Cardiac muscle cell (in vitro differentiated cells and primary cell): ENCODE measurements at regions not wholly inside any gene's neighbourhood (a gene's known extent, or its start where the extent isn't known, plus 50 kb on each side); places are given as distances from the start of the nearest gene placed in this dataset.

Experiments used
- DNase-seq, 2 donors: peaks; one replicate each; pipeline versions ENCODE4 v3.0.0 to v3.0.0-alpha.2; 2010 to 2017; ENCODE audit warnings: low read depth in 1 of 2, low spot score in 1 of 2
- H3K27ac ChIP-seq: fragments of 200-600 bp; sonication (generic); 2 replicates; pipeline ENCODE4 v1.5.1; 2016
- H3K27me3 ChIP-seq: fragments of 200-600 bp; sonication (generic); 2 replicates; pipeline ENCODE4 v1.6.0; 2016; ENCODE audit warnings: control low read depth
- H3K36me3 ChIP-seq: fragments of 200-600 bp; sonication (generic); 2 replicates; pipeline ENCODE4 v1.5.1; 2016; ENCODE audit warnings: control low read depth
- H3K4me1 ChIP-seq: fragments of 200-600 bp; sonication (generic); 2 replicates; pipeline ENCODE4 v1.8.1; 2017; ENCODE audit warnings: low read depth, mild to moderate bottlenecking, mixed run types
- H3K4me3 ChIP-seq: fragments of 200-600 bp; sonication (generic); 2 replicates; pipeline ENCODE4 v1.5.1; 2016; ENCODE audit warnings: mild to moderate bottlenecking
- H3K9me3 ChIP-seq: fragments of 200-600 bp; sonication (generic); 2 replicates; pipeline ENCODE4 v1.5.1; 2017; ENCODE audit warnings: low read depth, mild to moderate bottlenecking, control low read depth
- TF ChIP-seq, protein P1 (sequence below): IDR thresholded peaks from 2 replicates; pipeline ENCODE4 v1.5.1; 2012; ENCODE audit warnings: low read depth, mild to moderate bottlenecking, low read length

DNA sequence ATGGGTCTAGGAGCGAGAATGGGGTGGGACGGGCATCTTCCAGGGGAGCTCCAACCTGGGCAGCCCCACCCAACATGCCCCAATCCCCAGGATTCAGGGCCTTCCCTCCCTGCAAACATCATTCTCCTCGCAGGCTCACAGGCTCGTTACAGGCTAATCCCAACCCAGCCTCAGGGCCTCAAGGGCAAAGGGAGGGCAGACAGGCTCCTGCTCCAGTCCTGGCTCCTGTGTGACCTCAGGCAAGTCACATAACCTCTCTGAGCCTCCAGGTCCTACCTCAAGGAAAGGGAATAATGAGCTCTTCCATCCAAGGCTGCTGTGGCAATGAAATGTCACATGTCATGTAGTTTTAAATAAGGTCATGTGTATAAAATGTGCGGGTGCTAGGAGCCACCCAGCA is 186.5 kb upstream of the TNRC6C start:
- TF ChIP-seq, protein P1, sequence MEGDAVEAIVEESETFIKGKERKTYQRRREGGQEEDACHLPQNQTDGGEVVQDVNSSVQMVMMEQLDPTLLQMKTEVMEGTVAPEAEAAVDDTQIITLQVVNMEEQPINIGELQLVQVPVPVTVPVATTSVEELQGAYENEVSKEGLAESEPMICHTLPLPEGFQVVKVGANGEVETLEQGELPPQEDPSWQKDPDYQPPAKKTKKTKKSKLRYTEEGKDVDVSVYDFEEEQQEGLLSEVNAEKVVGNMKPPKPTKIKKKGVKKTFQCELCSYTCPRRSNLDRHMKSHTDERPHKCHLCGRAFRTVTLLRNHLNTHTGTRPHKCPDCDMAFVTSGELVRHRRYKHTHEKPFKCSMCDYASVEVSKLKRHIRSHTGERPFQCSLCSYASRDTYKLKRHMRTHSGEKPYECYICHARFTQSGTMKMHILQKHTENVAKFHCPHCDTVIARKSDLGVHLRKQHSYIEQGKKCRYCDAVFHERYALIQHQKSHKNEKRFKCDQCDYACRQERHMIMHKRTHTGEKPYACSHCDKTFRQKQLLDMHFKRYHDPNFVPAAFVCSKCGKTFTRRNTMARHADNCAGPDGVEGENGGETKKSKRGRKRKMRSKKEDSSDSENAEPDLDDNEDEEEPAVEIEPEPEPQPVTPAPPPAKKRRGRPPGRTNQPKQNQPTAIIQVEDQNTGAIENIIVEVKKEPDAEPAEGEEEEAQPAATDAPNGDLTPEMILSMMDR: no peak
- Histone ChIP-seq H3K27me3 (no peaks in the 10 kb centered on the region), H3K36me3 (no peaks in the 10 kb centered on the region), H3K4me1 (no peaks in the 10 kb centered on the region), H3K4me3 (no peak overlapping the region), H3K27ac (no peak overlapping the region), H3K9me3 (no peaks in the 10 kb centered on the region)
- no peak for DNase-seq

DNA sequence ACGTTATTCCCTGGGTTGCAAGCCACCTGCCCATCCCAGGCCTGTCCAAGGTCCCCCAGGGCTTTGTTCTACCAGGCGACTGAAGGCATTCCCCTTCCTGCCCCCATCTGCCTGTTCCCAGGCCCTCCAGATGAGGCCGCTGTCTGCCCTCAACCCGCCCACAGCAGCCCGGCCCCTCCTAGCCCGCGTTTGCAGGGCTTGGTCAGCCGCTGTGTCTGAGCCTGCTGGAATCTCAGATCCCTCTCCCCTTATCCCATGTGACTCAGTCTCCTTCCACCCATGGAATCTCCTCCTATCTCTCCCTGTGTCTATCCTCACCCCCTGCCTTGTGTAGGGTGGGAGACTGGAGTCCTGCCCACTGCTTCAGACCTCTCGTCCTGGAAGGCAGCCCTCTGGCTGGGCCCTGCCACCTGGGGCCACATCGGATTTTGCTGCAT is 186.0 kb upstream of the TNRC6C start:
- H3K27ac ChIP-seq: no peak overlapping the region
- no peaks in the 10 kb centered on the region for H3K4me1 ChIP-seq
- peak; percentile 76 to 82 for DNase-seq
- no peaks in the 10 kb centered on the region for H3K9me3 ChIP-seq
- no peaks in the 10 kb centered on the region for H3K27me3 ChIP-seq
- no peak overlapping the region for H3K4me3 ChIP-seq
- TF ChIP-seq, protein P1: peak; percentile 92
- no peaks in the 10 kb centered on the region for H3K36me3 ChIP-seq

DNA sequence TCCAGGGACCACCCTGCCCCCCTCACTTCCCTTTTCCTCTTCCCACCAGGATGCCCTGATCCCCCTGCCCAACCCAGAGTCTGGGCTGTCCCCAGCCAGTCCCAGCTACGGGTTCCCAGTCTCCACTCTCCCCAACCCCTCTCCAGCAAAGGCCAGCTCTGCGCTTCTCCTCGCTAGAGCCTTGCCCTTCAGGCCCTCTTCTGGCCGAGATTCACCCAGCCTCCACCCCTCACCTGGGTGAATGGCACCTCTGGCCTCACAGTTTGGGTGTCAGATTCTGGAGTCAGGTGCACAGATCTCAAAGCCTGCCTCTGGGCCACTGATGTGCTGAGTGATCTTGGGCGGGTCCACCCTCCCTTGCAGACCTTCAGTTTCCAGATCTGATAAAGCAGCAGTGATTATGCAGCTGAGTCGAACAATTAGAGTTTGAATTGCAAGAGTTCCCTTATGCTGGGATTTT is 185.6 kb upstream of the TNRC6C start:
- no peak overlapping the region for H3K27ac ChIP-seq
- no peaks in the 10 kb centered on the region for H3K9me3 ChIP-seq
- TF ChIP-seq, protein P1: no peak
- H3K27me3 ChIP-seq: no peaks in the 10 kb centered on the region
- DNase-seq: no peak
- H3K4me1 ChIP-seq: no peaks in the 10 kb centered on the region
- no peak overlapping the region for H3K4me3 ChIP-seq
- H3K36me3 ChIP-seq: no peaks in the 10 kb centered on the region

DNA sequence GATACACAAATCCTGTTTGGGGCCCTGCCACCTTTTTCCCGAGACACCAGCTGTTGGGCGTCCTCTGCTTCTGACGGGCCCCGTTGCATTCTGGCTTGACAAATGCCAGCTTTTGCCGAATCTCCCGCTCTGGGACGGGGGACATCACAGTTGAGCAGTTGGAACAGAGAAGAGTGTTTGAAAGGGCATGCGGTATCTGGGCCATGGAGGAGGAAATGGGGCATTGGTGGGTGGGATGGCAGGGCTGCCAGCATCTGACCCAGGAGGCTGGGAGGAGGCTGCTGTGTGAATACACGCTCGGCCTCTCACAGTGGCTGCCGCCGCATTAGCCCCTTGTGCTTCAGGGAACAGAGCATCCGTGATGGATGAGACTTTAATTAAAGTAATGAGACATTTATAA is 184.3 kb upstream of the TNRC6C start:
- no peak for DNase-seq
- no peaks in the 10 kb centered on the region for H3K36me3 ChIP-seq
- TF ChIP-seq, protein P1: no peak
- H3K27me3 ChIP-seq: no peaks in the 10 kb centered on the region
- H3K27ac ChIP-seq: no peak overlapping the region
- H3K4me3 ChIP-seq: no peak overlapping the region
- no peaks in the 10 kb centered on the region for H3K9me3 ChIP-seq
- no peaks in the 10 kb centered on the region for H3K4me1 ChIP-seq

DNA sequence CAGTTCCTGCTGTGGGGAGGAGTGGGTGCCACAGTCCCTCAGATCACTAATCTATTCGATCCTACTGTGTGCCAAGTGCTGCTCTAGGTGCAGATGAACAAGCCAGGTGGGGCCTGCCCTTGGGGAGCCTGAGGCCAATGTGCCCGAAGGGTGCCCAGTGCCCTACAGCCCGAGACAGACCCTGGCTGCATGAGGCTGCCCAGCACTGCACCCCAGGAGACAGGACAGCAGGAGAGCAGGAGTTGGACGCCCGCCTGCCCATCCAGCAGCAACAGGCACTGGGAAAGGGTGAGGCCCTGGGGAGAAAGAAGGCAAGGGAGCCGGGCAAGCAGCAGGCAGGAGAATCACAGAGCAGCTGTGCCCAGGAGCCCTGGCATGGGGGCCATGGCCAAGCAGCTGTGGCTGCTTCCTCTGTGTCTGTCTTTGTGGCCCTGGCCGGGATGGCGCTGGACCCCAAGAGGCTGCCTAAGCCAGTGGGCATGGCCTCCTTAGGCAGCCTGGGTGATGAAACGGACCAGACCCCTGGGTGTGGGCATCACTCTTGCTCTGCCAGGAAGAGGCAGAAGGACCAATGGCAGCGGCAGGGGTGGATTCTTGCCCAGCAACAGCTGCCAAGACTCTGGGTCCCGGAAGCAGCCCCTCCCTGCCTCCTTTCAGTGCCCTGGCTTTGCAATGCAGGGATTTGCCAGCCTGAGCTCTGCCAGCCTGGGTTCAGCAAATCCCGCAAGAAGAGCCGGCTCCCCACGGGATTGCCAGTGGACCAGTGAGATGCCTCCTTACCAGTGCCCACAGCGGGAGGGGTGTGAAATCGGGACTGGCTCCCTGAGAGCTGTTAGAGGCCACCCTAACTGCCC is 179.6 kb upstream of the TNRC6C start:
- no peak overlapping the region for H3K27ac ChIP-seq

More for the DNA sequence above, 179.6 kb upstream of the TNRC6C start:
- no peaks in the 10 kb centered on the region for H3K36me3 ChIP-seq
- no peaks in the 10 kb centered on the region for H3K9me3 ChIP-seq
- DNase-seq: no peak
- no peak overlapping the region for H3K4me3 ChIP-seq
- H3K27me3 ChIP-seq: peaks cover 21% of the 10 kb centered on the region
- TF ChIP-seq, protein P1: no peak
- H3K4me1 ChIP-seq: peaks cover 5% of the 10 kb centered on the region
